ENCODE measurements at regions not wholly inside any gene's neighbourhood (a gene's known extent, or its start where the extent isn't known, plus 50 kb on each side); places are given as distances from the start of the nearest gene placed in this dataset.

DNA sequence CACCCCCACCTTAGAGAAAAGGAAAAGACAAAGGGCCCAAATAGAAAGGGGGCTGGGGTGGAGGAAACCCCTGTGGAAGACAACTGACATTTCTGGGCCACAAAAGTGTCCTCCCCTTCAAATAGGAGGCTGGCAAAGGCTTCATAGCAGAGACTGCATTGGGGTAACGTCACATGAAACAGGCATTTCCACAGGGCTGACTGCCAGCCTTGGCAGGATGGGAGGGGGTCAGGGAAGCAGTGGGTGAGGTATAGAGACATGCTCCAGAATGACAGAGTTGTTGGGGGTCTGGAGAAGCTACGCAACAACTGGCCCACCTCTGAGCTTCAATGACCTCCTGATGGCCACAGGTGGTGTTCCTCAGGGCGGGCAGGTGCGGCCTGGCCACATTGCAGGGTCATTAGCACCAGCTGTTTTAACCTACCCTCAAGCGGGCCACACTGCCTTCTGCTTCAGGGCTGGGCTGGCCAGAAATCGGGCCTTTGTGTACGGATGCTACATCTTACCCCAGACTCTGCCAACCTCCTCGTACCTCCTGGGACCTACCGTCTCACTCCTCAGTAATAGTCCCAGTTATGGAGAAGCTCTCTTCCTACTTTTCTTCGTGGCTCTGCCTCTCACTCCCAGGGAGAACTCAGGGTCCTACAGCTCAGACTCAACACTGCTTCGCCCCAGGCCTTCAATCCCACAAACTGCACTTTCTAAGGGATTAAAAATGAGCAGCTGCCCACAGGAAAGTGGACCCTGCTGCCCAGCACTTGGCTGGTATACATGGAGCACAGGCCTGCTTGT, 160.0 kb upstream of the NCAM1 start:
- TF ChIP-seq TAF1 (conservative IDR thresholded peaks at IDR 0.05) (no peak), JUND (IDR thresholded peaks at IDR 0.05) (no peak), MAX (IDR thresholded peaks at IDR 0.05) (no peak), SP1 (IDR thresholded peaks at IDR 0.05) (no peak), EGR1 (IDR thresholded peaks at IDR 0.05; ENCODE audit: low read depth in 2 of 2) (no peak), RAD21 (IDR thresholded peaks at IDR 0.05) (no peak), ATF3 (IDR thresholded peaks at IDR 0.05) (no peak), FOXA2 (IDR thresholded peaks at IDR 0.05) (no peak)
- TF ChIP-seq, protein P1, sequence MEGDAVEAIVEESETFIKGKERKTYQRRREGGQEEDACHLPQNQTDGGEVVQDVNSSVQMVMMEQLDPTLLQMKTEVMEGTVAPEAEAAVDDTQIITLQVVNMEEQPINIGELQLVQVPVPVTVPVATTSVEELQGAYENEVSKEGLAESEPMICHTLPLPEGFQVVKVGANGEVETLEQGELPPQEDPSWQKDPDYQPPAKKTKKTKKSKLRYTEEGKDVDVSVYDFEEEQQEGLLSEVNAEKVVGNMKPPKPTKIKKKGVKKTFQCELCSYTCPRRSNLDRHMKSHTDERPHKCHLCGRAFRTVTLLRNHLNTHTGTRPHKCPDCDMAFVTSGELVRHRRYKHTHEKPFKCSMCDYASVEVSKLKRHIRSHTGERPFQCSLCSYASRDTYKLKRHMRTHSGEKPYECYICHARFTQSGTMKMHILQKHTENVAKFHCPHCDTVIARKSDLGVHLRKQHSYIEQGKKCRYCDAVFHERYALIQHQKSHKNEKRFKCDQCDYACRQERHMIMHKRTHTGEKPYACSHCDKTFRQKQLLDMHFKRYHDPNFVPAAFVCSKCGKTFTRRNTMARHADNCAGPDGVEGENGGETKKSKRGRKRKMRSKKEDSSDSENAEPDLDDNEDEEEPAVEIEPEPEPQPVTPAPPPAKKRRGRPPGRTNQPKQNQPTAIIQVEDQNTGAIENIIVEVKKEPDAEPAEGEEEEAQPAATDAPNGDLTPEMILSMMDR (IDR thresholded peaks at IDR 0.05; ENCODE audit: low read depth, low read length, missing input control), result no peak
- TF ChIP-seq, protein P2, sequence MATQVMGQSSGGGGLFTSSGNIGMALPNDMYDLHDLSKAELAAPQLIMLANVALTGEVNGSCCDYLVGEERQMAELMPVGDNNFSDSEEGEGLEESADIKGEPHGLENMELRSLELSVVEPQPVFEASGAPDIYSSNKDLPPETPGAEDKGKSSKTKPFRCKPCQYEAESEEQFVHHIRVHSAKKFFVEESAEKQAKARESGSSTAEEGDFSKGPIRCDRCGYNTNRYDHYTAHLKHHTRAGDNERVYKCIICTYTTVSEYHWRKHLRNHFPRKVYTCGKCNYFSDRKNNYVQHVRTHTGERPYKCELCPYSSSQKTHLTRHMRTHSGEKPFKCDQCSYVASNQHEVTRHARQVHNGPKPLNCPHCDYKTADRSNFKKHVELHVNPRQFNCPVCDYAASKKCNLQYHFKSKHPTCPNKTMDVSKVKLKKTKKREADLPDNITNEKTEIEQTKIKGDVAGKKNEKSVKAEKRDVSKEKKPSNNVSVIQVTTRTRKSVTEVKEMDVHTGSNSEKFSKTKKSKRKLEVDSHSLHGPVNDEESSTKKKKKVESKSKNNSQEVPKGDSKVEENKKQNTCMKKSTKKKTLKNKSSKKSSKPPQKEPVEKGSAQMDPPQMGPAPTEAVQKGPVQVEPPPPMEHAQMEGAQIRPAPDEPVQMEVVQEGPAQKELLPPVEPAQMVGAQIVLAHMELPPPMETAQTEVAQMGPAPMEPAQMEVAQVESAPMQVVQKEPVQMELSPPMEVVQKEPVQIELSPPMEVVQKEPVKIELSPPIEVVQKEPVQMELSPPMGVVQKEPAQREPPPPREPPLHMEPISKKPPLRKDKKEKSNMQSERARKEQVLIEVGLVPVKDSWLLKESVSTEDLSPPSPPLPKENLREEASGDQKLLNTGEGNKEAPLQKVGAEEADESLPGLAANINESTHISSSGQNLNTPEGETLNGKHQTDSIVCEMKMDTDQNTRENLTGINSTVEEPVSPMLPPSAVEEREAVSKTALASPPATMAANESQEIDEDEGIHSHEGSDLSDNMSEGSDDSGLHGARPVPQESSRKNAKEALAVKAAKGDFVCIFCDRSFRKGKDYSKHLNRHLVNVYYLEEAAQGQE (IDR thresholded peaks at IDR 0.05), result no peak
- TF ChIP-seq, protein P3, sequence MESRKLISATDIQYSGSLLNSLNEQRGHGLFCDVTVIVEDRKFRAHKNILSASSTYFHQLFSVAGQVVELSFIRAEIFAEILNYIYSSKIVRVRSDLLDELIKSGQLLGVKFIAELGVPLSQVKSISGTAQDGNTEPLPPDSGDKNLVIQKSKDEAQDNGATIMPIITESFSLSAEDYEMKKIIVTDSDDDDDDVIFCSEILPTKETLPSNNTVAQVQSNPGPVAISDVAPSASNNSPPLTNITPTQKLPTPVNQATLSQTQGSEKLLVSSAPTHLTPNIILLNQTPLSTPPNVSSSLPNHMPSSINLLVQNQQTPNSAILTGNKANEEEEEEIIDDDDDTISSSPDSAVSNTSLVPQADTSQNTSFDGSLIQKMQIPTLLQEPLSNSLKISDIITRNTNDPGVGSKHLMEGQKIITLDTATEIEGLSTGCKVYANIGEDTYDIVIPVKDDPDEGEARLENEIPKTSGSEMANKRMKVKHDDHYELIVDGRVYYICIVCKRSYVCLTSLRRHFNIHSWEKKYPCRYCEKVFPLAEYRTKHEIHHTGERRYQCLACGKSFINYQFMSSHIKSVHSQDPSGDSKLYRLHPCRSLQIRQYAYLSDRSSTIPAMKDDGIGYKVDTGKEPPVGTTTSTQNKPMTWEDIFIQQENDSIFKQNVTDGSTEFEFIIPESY (IDR thresholded peaks at IDR 0.05), result no peak

Data from liver (tissue), 3 donors.